NCI-H446 (cell line): ENCODE measurements at regions not wholly inside any gene's neighbourhood (a gene's known extent, or its start where the extent isn't known, plus 50 kb on each side); places are given as distances from the start of the nearest gene placed in this dataset.

Experiments
- DNase-seq, 2 experiments: peaks; one replicate each; lab custom pipeline; 2025; lab: John Stamatoyannopoulos, UW

- DNase-seq, result no peak
Observed at GRCh38 chr2:217064234-217065011, 204.6 kb upstream of the TNP1 start.

- no peak for DNase-seq
Observed at GRCh38 chr2:217063238-217063755, 203.4 kb upstream of the TNP1 start.

- no peak for DNase-seq
Observed at GRCh38 chr2:217062768-217063167, 202.9 kb upstream of the TNP1 start.

- peak in 1 of 2 experiments; percentile 17 for DNase-seq
Observed at GRCh38 chr2:217061916-217062505, 202.1 kb upstream of the TNP1 start.

GRCh38 chr2:217060951-217061547, 201.2 kb upstream of the TNP1 start:
- no peak for DNase-seq

GRCh38 chr2:217060516-217060915, 200.7 kb upstream of the TNP1 start:
- peak in 1 of 2 experiments; percentile 36 for DNase-seq

- DNase-seq, result no peak
Observed at GRCh38 chr2:217058791-217059755, 199.2 kb upstream of the TNP1 start.

- no peak for DNase-seq
Observed at GRCh38 chr2:217057773-217058172, 197.9 kb upstream of the TNP1 start.

GRCh38 chr2:217055624-217056023, 195.8 kb upstream of the TNP1 start:
- DNase-seq, result no peak

- DNase-seq, result peak; percentile 80 to 96
Observed at GRCh38 chr2:217054791-217055190, 194.9 kb upstream of the TNP1 start.

GRCh38 chr2:217052856-217053577, 193.2 kb upstream of the TNP1 start:
- DNase-seq, result no peak

GRCh38 chr2:217051416-217051815, 191.6 kb upstream of the TNP1 start:
- DNase-seq, result no peak

- no peak for DNase-seq
Observed at GRCh38 chr2:217049956-217050355, 190.1 kb upstream of the TNP1 start.

- DNase-seq, result no peak
Observed at GRCh38 chr2:217049422-217049821, 189.6 kb upstream of the TNP1 start.

GRCh38 chr2:217048730-217049129, 188.9 kb upstream of the TNP1 start:
- no peak for DNase-seq

GRCh38 chr2:217047631-217048030, 187.8 kb upstream of the TNP1 start:
- no peak for DNase-seq

GRCh38 chr2:217047209-217047608, 187.3 kb upstream of the TNP1 start:
- DNase-seq, result no peak

- peak; percentile 20 to 44 for DNase-seq
Observed at GRCh38 chr2:217045700-217046475, 186.0 kb upstream of the TNP1 start.

GRCh38 chr2:217040099-217040498, 180.2 kb upstream of the TNP1 start:
- no peak for DNase-seq

- DNase-seq, result no peak
Observed at GRCh38 chr2:217038001-217038400, 178.1 kb upstream of the TNP1 start.
